K562 (cell line): ENCODE measurements at regions not wholly inside any gene's neighbourhood (a gene's known extent, or its start where the extent isn't known, plus 50 kb on each side); places are given as distances from the start of the nearest gene placed in this dataset.

Experiments
- ATAC-seq: fragments of 200-7000 bp; cut with Tn5 transposase; 3 replicates; pipeline ENCODE4 v1.9.1; 2020; ENCODE audit warnings: moderate library complexity
- BruUV-seq: library from RNA; stranded (reverse); fragments of 400-500 nt; replicated peaks from 2 replicates; lab custom pipeline; 2021; lab: Mats Ljungman, UMichigan
- CTCF ChIA-PET: fragments of 300-600 bp; formaldehyde crosslinking; extraction: SDS; loops from one replicate; lab custom pipeline; 2021; ENCODE audit warnings: low intra/inter-chr PET ratio; lab: Yijun Ruan, JAX
- POLR2A ChIA-PET: fragments of 300-600, 350-650 bp; sonication (Branson Sonifier 250); formaldehyde crosslinking; extraction: SDS; loops from one replicate; lab custom pipeline; 2021; ENCODE audit warnings: antibody characterized with exemption, inconsistent platforms; lab: Yijun Ruan, JAX
- DNase-seq, 4 experiments: peaks; one replicate each; pipeline versions ENCODE4 v3.0.0 to v3.0.0-alpha.2; 2011 to 2018; ENCODE audit warnings: low spot score in 3 of 4, mixed read lengths in 3 of 4; ENCODE audit errors: extremely low read depth in 1 of 4
- FAIRE-seq: peaks from 2 replicates; lab custom pipeline; 2011; peaks lifted over from hg19 to GRCh38; lab: Jason Lieb, UNC
- H2AFZ ChIP-seq: 2 replicates; pipeline ENCODE4 v1.6.0; 2011; ENCODE audit warnings: low read depth, low read length, control low read depth, inconsistent platforms
- H3K27ac ChIP-seq: fragments of 200-600 bp; 3 replicates; pipeline ENCODE4 v1.8.0; 2011; ENCODE audit warnings: low read depth, mild to moderate bottlenecking, control low read depth, inconsistent platforms, low read length, moderate library complexity, mixed read lengths; ENCODE audit errors: extremely low read depth
- H3K27me3 ChIP-seq, 2 experiments: fragments of 300-600 bp in 1 of 2; 2 replicates in 1 of 2; 3 replicates in 1 of 2; pipeline versions ENCODE4 v1.6.0 to v1.8.0; 2011; ENCODE audit warnings: inconsistent platforms in 2 of 2, low read length in 2 of 2, mild to moderate bottlenecking in 1 of 2, mixed read lengths in 1 of 2, moderate library complexity in 1 of 2; ENCODE audit not compliant: control insufficient read depth in 2 of 2, insufficient read depth in 2 of 2
- H3K36me3 ChIP-seq: fragments of 300-600 bp; 3 replicates; pipeline ENCODE4 v1.8.0; 2011; ENCODE audit warnings: mild to moderate bottlenecking, low read length, inconsistent platforms; ENCODE audit not compliant: control insufficient read depth, insufficient read depth
- H3K4me1 ChIP-seq, 2 experiments: fragments of 200-600 bp in 1 of 2; replicated peaks in 1 of 2; 2 replicates in 1 of 2; 3 replicates in 1 of 2; pipeline versions ENCODE4 v1.5.1 to v1.8.0; 2011; ENCODE audit warnings: inconsistent platforms in 2 of 2, low read length in 2 of 2, mild to moderate bottlenecking in 1 of 2, mixed read lengths in 1 of 2, moderate library complexity in 1 of 2; ENCODE audit not compliant: control insufficient read depth in 2 of 2, insufficient read depth in 2 of 2
- H3K4me2 ChIP-seq: 2 replicates; pipeline ENCODE4 v1.6.1; 2011; ENCODE audit warnings: low read length, control low read depth, inconsistent platforms, mixed read lengths; ENCODE audit not compliant: insufficient read depth
- H3K4me3 ChIP-seq: fragments of 200-600 bp; sonication (generic), shearing (Covaris generic); 2 replicates; pipeline ENCODE4 v1.5.1; 2016; ENCODE audit warnings: control low read depth, inconsistent platforms
- H3K79me2 ChIP-seq: fragments of 200-600 bp; 3 replicates; pipeline ENCODE4 v1.8.0; 2011; ENCODE audit warnings: low read length, inconsistent platforms; ENCODE audit not compliant: control insufficient read depth, insufficient read depth
- H3K9ac ChIP-seq, 2 experiments: 2 replicates each; pipeline versions ENCODE4 v1.6.0 to v1.6.1; 2011; ENCODE audit warnings: low read depth in 2 of 2, low read length in 2 of 2, control low read depth in 1 of 2, inconsistent platforms in 1 of 2, mild to moderate bottlenecking in 1 of 2, mixed read lengths in 1 of 2; ENCODE audit not compliant: insufficient read depth in 1 of 2
- H3K9me1 ChIP-seq: one replicate; pipeline ENCODE4 v1.6.0; 2011; ENCODE audit warnings: inconsistent platforms, mild to moderate bottlenecking, low read length, moderate library complexity; ENCODE audit not compliant: control insufficient read depth, insufficient read depth
- H3K9me3 ChIP-seq: replicated peaks from 2 replicates; pipeline ENCODE4 v1.5.1; 2011; ENCODE audit warnings: low read depth, low read length, inconsistent platforms; ENCODE audit not compliant: control insufficient read depth, insufficient read depth
- H4K20me1 ChIP-seq: replicated peaks from 2 replicates; pipeline ENCODE4 v1.6.1; 2011; ENCODE audit warnings: low read length, inconsistent platforms, mixed read lengths; ENCODE audit not compliant: control insufficient read depth, insufficient read depth
- CHCHD3 ChIP-seq: fragments of 250-450 bp; sonication (Bioruptor Pico); IDR thresholded peaks from 2 replicates; pipeline ENCODE4 v2.1.2; 2022; ENCODE audit warnings: mild to moderate bottlenecking
- CTBP1 ChIP-seq: fragments of 450-650 bp; IDR thresholded peaks from 2 replicates; pipeline ENCODE4 v1.6.1; 2016; ENCODE audit warnings: borderline replicate concordance
- HNRNPL ChIP-seq: fragments of 200-400 bp; formaldehyde crosslinking; IDR thresholded peaks from 2 replicates; pipeline ENCODE4 v1.6.1; 2017; ENCODE audit warnings: low read depth, mild to moderate bottlenecking, low read length
- NFIC ChIP-seq: fragments of 450-650 bp; IDR thresholded peaks from 2 replicates; pipeline ENCODE4 v1.6.1; 2017; ENCODE audit warnings: mild to moderate bottlenecking, inconsistent platforms
- NFYB ChIP-seq: IDR thresholded peaks from 2 replicates; pipeline ENCODE4 v1.6.1; 2011; ENCODE audit warnings: mild to moderate bottlenecking, moderate library complexity; ENCODE audit not compliant: insufficient read length; ENCODE audit errors: extremely low read depth
- NR2C1 ChIP-seq, 2 experiments: fragments of 450-650 bp; IDR thresholded peaks; 2 replicates each; pipeline ENCODE4 v1.6.1; 2017; ENCODE audit warnings: mild to moderate bottlenecking in 2 of 2, antibody characterized with exemption in 1 of 2, inconsistent platforms in 1 of 2, missing compliant biosample characterization in 1 of 2, missing genetic modification characterization in 1 of 2
- SRF ChIP-seq, 2 experiments: fragments of 250-450, 450-650 bp in 1 of 2; sonication (Bioruptor Pico) in 1 of 2; sonication (generic) in 1 of 2; formaldehyde crosslinking; IDR thresholded peaks; 2 replicates each; pipeline versions ENCODE4 v1.5.0 to v1.5.1; 2020 to 2022; ENCODE audit warnings: mild to moderate bottlenecking in 1 of 2, missing genetic modification reagents in 1 of 2
- TCF7L2 ChIP-seq: fragments of 150-350 bp; IDR thresholded peaks from 2 replicates; pipeline ENCODE4 v1.6.1; 2016; ENCODE audit warnings: low read depth, mild to moderate bottlenecking, low read length, moderate library complexity
- ZNF57 ChIP-seq: fragments of 450-650 bp; formaldehyde crosslinking; IDR thresholded peaks from 2 replicates; pipeline ENCODE4 v1.4.0; 2020; ENCODE audit warnings: mild to moderate bottlenecking, moderate library complexity
- ZNF707 ChIP-seq: fragments of 250-450 bp; sonication (Bioruptor Pico); conservative IDR thresholded peaks from 2 replicates; pipeline ENCODE4 v1.8.0; 2022; ENCODE audit warnings: inconsistent platforms, mild to moderate bottlenecking, moderate library complexity
- WGBS: fragments of 100-300 bp; shearing (Covaris generic); methylation state at CpG from one replicate; pipeline ENCODE4 v1.1.6; 2016; ENCODE audit warnings: low coverage, mixed read lengths; ENCODE audit not compliant: insufficient coverage; ENCODE audit errors: missing lambda C conversion rate; 5-methylcytosine and 5-hydroxymethylcytosine counted together
- in situ Hi-C: fragments of 300-500 bp; cut with MboI; formaldehyde crosslinking; loops from 4 replicates; pipeline ENCODE4 v1.15.0; 2018; ENCODE audit warnings: inconsistent platforms, mixed read lengths
- intact Hi-C: fragments of 100-400 bp; cut with micrococcal nuclease; formaldehyde crosslinking; loops from 2 replicates; pipeline ENCODE4 v1.14.2; 2022
- TF ChIP-seq, protein P1 (sequence below): fragments of 200-800 bp; sonication (Bioruptor generic); IDR thresholded peaks from 2 replicates; pipeline ENCODE4 v1.6.1; 2017; ENCODE audit warnings: missing genetic modification characterization, missing compliant biosample characterization
- TF ChIP-seq, protein P2 (sequence below): fragments of 450-650 bp; IDR thresholded peaks from 2 replicates; pipeline ENCODE4 v1.6.1; 2014; ENCODE audit warnings: low read depth, mild to moderate bottlenecking, moderate library complexity, borderline replicate concordance
- TF ChIP-seq, protein P3 (sequence below): fragments of 250-450 bp; sonication (Bioruptor Pico); IDR thresholded peaks from 2 replicates; pipeline ENCODE4 v1.4.0; 2020; ENCODE audit warnings: borderline replicate concordance
- TF ChIP-seq, protein P4 (sequence below): fragments of 250-450 bp; sonication (Bioruptor Pico); IDR thresholded peaks from 2 replicates; pipeline ENCODE4 v1.5.0; 2020; ENCODE audit warnings: mild to moderate bottlenecking
- TF ChIP-seq, protein P5 (sequence below): fragments of 450-650 bp; IDR thresholded peaks from 2 replicates; pipeline ENCODE4 v1.6.1; 2016; ENCODE audit warnings: missing biosample characterization, missing genetic modification characterization

DNA sequence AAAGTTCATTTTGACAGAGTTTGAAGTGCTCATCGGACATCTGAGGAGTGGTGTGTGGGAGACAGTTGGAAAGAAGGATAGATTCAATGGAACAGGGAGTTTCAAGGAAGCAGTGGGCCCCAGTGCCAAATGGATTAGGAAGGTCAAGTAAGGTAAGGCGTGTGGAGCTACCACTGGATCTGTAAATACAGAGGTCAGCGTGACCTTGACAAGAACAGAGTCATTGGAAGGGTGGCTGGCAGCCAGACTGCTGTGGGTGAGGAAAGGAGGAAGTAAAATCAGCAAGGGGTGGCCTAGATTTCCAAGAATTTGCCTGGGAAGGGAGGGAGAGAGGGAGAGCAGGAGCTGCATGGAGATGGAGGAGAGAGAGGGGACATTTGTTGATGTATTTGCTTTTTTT lies 68.2 kb upstream of the IGF1 start:
- ATAC-seq (no peak), FAIRE-seq (no peak), DNase-seq (peak in 1 of 4 experiments; percentile 15)
- Histone ChIP-seq H3K4me3 (no peak overlapping the region), H3K9me3 (no peaks in the 10 kb centered on the region), H3K4me1 (no peaks in the 10 kb centered on the region; a peak in 2 of 5 replicates), H3K9me1 (no peaks in the 10 kb centered on the region), H4K20me1 (no peaks in the 10 kb centered on the region), H3K9ac (no peak overlapping the region), H3K79me2 (no peaks in the 10 kb centered on the region), H3K4me2 (no peak overlapping the region), H3K27ac (no peak overlapping the region; the same call in 2 of the 3 replicates), H2AFZ (peak overlapping the region; percentile 40; the same call in 1 of the 2 replicates), H3K27me3 (no peaks in the 10 kb centered on the region), H3K36me3 (no peaks in the 10 kb centered on the region)
- in situ Hi-C loops (no loop called here), intact Hi-C loops (no loop called here)
- WGBS, result 6% methylated on average over 3 of the region's 3 CpGs
- POLR2A ChIA-PET, result interaction anchor here (0.8 to 1.2 kb wide), 2 partner anchors 16 to 56 kb away, joined by 3 read pairs; no protein-coding TSS in a partner anchor
- CTCF ChIA-PET, result no interaction called here
- BruUV-seq, result no TSS peak
- TF ChIP-seq NFIC (peak; percentile 20; the same call in 1 of the 2 replicates), ZNF57 (CRISPR knock-in tag) (no peak), CTBP1 (peak; percentile 43; the same call in 1 of the 2 replicates), HNRNPL (no peak), SRF (CRISPR knock-in tag; IDR thresholded peaks at IDR 0.05) (no peak), CHCHD3 (CRISPR knock-in tag) (no peak), NR2C1 (IDR thresholded peaks at IDR 0.05) (no peak), NR2C1 (tag; IDR thresholded peaks at IDR 0.05) (0 out of 2 replicates have a peak, but pooled peaks have one; percentile 23), NFYB (no peak), TCF7L2 (no peak), ZNF707 (CRISPR knock-in tag) (no peak)
- TF ChIP-seq, protein P1, sequence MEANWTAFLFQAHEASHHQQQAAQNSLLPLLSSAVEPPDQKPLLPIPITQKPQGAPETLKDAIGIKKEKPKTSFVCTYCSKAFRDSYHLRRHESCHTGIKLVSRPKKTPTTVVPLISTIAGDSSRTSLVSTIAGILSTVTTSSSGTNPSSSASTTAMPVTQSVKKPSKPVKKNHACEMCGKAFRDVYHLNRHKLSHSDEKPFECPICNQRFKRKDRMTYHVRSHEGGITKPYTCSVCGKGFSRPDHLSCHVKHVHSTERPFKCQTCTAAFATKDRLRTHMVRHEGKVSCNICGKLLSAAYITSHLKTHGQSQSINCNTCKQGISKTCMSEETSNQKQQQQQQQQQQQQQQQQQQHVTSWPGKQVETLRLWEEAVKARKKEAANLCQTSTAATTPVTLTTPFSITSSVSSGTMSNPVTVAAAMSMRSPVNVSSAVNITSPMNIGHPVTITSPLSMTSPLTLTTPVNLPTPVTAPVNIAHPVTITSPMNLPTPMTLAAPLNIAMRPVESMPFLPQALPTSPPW (CRISPR knock-in tag), result 0 out of 2 replicates have a peak, but pooled peaks have one; percentile 6
- TF ChIP-seq, protein P2, sequence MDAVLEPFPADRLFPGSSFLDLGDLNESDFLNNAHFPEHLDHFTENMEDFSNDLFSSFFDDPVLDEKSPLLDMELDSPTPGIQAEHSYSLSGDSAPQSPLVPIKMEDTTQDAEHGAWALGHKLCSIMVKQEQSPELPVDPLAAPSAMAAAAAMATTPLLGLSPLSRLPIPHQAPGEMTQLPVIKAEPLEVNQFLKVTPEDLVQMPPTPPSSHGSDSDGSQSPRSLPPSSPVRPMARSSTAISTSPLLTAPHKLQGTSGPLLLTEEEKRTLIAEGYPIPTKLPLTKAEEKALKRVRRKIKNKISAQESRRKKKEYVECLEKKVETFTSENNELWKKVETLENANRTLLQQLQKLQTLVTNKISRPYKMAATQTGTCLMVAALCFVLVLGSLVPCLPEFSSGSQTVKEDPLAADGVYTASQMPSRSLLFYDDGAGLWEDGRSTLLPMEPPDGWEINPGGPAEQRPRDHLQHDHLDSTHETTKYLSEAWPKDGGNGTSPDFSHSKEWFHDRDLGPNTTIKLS, result no peak
- TF ChIP-seq, protein P3, sequence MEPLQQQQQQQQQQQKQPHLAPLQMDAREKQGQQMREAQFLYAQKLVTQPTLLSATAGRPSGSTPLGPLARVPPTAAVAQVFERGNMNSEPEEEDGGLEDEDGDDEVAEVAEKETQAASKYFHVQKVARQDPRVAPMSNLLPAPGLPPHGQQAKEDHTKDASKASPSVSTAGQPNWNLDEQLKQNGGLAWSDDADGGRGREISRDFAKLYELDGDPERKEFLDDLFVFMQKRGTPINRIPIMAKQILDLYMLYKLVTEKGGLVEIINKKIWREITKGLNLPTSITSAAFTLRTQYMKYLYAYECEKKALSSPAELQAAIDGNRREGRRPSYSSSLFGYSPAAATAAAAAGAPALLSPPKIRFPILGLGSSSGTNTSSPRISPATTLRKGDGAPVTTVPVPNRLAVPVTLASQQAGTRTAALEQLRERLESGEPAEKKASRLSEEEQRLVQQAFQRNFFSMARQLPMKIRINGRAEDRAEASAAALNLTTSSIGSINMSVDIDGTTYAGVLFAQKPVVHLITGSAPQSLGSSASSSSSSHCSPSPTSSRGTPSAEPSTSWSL, result no peak
- TF ChIP-seq, protein P4, sequence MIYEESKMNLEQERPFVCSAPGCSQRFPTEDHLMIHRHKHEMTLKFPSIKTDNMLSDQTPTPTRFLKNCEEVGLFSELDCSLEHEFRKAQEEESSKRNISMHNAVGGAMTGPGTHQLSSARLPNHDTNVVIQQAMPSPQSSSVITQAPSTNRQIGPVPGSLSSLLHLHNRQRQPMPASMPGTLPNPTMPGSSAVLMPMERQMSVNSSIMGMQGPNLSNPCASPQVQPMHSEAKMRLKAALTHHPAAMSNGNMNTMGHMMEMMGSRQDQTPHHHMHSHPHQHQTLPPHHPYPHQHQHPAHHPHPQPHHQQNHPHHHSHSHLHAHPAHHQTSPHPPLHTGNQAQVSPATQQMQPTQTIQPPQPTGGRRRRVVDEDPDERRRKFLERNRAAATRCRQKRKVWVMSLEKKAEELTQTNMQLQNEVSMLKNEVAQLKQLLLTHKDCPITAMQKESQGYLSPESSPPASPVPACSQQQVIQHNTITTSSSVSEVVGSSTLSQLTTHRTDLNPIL (CRISPR knock-in tag), result no peak
- TF ChIP-seq, protein P5, sequence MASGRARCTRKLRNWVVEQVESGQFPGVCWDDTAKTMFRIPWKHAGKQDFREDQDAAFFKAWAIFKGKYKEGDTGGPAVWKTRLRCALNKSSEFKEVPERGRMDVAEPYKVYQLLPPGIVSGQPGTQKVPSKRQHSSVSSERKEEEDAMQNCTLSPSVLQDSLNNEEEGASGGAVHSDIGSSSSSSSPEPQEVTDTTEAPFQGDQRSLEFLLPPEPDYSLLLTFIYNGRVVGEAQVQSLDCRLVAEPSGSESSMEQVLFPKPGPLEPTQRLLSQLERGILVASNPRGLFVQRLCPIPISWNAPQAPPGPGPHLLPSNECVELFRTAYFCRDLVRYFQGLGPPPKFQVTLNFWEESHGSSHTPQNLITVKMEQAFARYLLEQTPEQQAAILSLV, result no peak
